ENCODE measurements at regions not wholly inside any gene's neighbourhood (a gene's known extent, or its start where the extent isn't known, plus 50 kb on each side); places are given as distances from the start of the nearest gene placed in this dataset.

GRCh38 chr12:73262788-73263381 lies 990.7 kb downstream of the TRHDE start:
- no peak overlapping the region for H3K4me3 Mint-ChIP-seq

GRCh38 chr12:73266206-73266605 lies 994.0 kb downstream of the TRHDE start:
- Histone ChIP-seq H3K4me1 (ENCODE audit: control insufficient read depth in 1 of 2, insufficient read depth in 2 of 2, low read length in 2 of 2) (no peaks in the 10 kb centered on the region), H2AFZ (ENCODE audit: insufficient read depth, low read depth, low read length, poor library complexity, severe bottlenecking) (no peak overlapping the region), H4K20me1 (ENCODE audit: insufficient read depth, low read length) (no peaks in the 10 kb centered on the region), H3K36me3 (replicated peaks in 1 of 2; ENCODE audit: control insufficient read depth in 1 of 2, insufficient read depth in 2 of 2, low read length in 2 of 2) (no peaks in the 10 kb centered on the region), H3K9me3 (replicated peaks in 1 of 2; ENCODE audit: control insufficient read depth in 1 of 2, insufficient read depth in 1 of 2, low read length in 2 of 2) (peaks cover 17 to 27% of the 10 kb centered on the region in 2 donors), H3K79me2 (ENCODE audit: insufficient read depth, low read length) (no peaks in the 10 kb centered on the region), H3K27me3 (ENCODE audit: control insufficient read depth in 2 of 2, insufficient read depth in 2 of 2, low read length in 2 of 2) (no peaks in the 10 kb centered on the region), H3K9ac (ENCODE audit: insufficient read depth, low read length, poor library complexity, severe bottlenecking) (no peak overlapping the region), H3K4me3 (replicated peaks in 1 of 3; ENCODE audit: low read depth in 2 of 3, low read length in 3 of 3) (no peak overlapping the region), H3K27ac (ENCODE audit: low read depth in 1 of 2, low read length in 2 of 2) (no peak overlapping the region), H3K4me2 (replicated peaks; ENCODE audit: extremely low read depth, low read length, poor library complexity, severe bottlenecking) (no peak overlapping the region)
- Mint-ChIP-seq H3K36me3 (no peaks in the 10 kb centered on the region), H3K4me1 (no peaks in the 10 kb centered on the region), H3K4me3 (no peak overlapping the region), H3K27ac (no peak overlapping the region), H3K9me3 (peaks cover 6 to 20% (median 14%) of the 10 kb centered on the region in 7 donors), H3K27me3 (ENCODE audit: low read depth in 3 of 3) (no peaks in the 10 kb centered on the region)
- no peak for DNase-seq
- TF ChIP-seq, protein P1, sequence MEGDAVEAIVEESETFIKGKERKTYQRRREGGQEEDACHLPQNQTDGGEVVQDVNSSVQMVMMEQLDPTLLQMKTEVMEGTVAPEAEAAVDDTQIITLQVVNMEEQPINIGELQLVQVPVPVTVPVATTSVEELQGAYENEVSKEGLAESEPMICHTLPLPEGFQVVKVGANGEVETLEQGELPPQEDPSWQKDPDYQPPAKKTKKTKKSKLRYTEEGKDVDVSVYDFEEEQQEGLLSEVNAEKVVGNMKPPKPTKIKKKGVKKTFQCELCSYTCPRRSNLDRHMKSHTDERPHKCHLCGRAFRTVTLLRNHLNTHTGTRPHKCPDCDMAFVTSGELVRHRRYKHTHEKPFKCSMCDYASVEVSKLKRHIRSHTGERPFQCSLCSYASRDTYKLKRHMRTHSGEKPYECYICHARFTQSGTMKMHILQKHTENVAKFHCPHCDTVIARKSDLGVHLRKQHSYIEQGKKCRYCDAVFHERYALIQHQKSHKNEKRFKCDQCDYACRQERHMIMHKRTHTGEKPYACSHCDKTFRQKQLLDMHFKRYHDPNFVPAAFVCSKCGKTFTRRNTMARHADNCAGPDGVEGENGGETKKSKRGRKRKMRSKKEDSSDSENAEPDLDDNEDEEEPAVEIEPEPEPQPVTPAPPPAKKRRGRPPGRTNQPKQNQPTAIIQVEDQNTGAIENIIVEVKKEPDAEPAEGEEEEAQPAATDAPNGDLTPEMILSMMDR (IDR thresholded peaks at IDR 0.05), result no peak
- intact Hi-C loops (cut with micrococcal nuclease), result no loop called here
- WGBS (ENCODE audit: insufficient coverage), result no CpG with 5 or more reads among the region's 1 CpG

More at GRCh38 chr12:73262788-73263381, 990.7 kb downstream of the TRHDE start:
- H3K9me3 ChIP-seq (replicated peaks in 1 of 2; ENCODE audit: control insufficient read depth in 1 of 2, insufficient read depth in 1 of 2, low read length in 2 of 2), result peaks cover 17 to 27% of the 10 kb centered on the region in 2 donors
- DNase-seq, result no peak
- H3K4me1 ChIP-seq (ENCODE audit: control insufficient read depth in 1 of 2, insufficient read depth in 2 of 2, low read length in 2 of 2), result no peaks in the 10 kb centered on the region
- no peak overlapping the region for H3K27ac ChIP-seq (ENCODE audit: low read depth in 1 of 2, low read length in 2 of 2)
- no peak overlapping the region for H3K4me2 ChIP-seq (replicated peaks; ENCODE audit: extremely low read depth, low read length, poor library complexity, severe bottlenecking)
- no peak overlapping the region for H2AFZ ChIP-seq (ENCODE audit: insufficient read depth, low read depth, low read length, poor library complexity, severe bottlenecking)
- intact Hi-C loops (cut with micrococcal nuclease), result no loop called here
- H3K27me3 Mint-ChIP-seq (ENCODE audit: low read depth in 3 of 3), result no peaks in the 10 kb centered on the region
- no peak overlapping the region for H3K4me3 ChIP-seq (replicated peaks in 1 of 3; ENCODE audit: low read depth in 2 of 3, low read length in 3 of 3)
- no peaks in the 10 kb centered on the region for H3K36me3 Mint-ChIP-seq
- no peak overlapping the region for H3K9ac ChIP-seq (ENCODE audit: insufficient read depth, low read length, poor library complexity, severe bottlenecking)
- no peak overlapping the region for H3K27ac Mint-ChIP-seq
- TF ChIP-seq, protein P1 (IDR thresholded peaks at IDR 0.05), result no peak
- H3K9me3 Mint-ChIP-seq, result peaks cover 6 to 14% (median 10%) of the 10 kb centered on the region in 7 donors
- H3K4me1 Mint-ChIP-seq, result no peaks in the 10 kb centered on the region
- H3K36me3 ChIP-seq (replicated peaks in 1 of 2; ENCODE audit: control insufficient read depth in 1 of 2, insufficient read depth in 2 of 2, low read length in 2 of 2), result no peaks in the 10 kb centered on the region
- no peaks in the 10 kb centered on the region for H3K27me3 ChIP-seq (ENCODE audit: control insufficient read depth in 2 of 2, insufficient read depth in 2 of 2, low read length in 2 of 2)
- H4K20me1 ChIP-seq (ENCODE audit: insufficient read depth, low read length), result no peaks in the 10 kb centered on the region
- no CpG with 5 or more reads among the region's 1 CpG for WGBS (ENCODE audit: insufficient coverage)
- H3K79me2 ChIP-seq (ENCODE audit: insufficient read depth, low read length), result no peaks in the 10 kb centered on the region

Data from CD14-positive monocyte (primary cell).